ENCODE measurements at regions not wholly inside any gene's neighbourhood (a gene's known extent, or its start where the extent isn't known, plus 50 kb on each side); places are given as distances from the start of the nearest gene placed in this dataset.

GRCh38 chr13:31896427-31896826 lies 135.1 kb upstream of the FRY start:
- DNase-seq (ENCODE audit: low spot score), result no peak
- Mint-ChIP-seq H3K4me1 (peaks cover 6% of the 10 kb centered on the region; the same call in 2 of the 3 replicates), H3K36me3 (ENCODE audit: low read depth) (no peaks in the 10 kb centered on the region), H3K4me3 (no peak overlapping the region), H3K27me3 (ENCODE audit: insufficient read depth, low read depth, poor library complexity) (peaks cover 4% of the 10 kb centered on the region), H3K27ac (no peak overlapping the region), H3K9me3 (no peaks in the 10 kb centered on the region; the same call in 2 of the 3 replicates)
- Histone ChIP-seq H2AFZ (no peak overlapping the region), H3K36me3 (ENCODE audit: insufficient read depth) (no peaks in the 10 kb centered on the region), H3K9me2 (ENCODE audit: insufficient read depth) (no peaks in the 10 kb centered on the region), H3K4me3 (no peak overlapping the region), H3K27me3 (ENCODE audit: insufficient read depth) (no peaks in the 10 kb centered on the region), H3K79me2 (replicated peaks; ENCODE audit: insufficient read depth) (no peaks in the 10 kb centered on the region), H3K27ac (ENCODE audit: low read depth) (no peak overlapping the region), H4K20me1 (replicated peaks; ENCODE audit: insufficient read depth) (no peaks in the 10 kb centered on the region; the same call in 1 of the 2 replicates), H3F3A (replicated peaks; ENCODE audit: low read depth) (no peaks in the 10 kb centered on the region), H3K4me2 (no peak overlapping the region), H3K4me1 (ENCODE audit: insufficient read depth) (peaks cover 3% of the 10 kb centered on the region; the same call in 1 of the 2 replicates)
- TF ChIP-seq ETS1 (IDR thresholded peaks at IDR 0.05) (no peak), POLR2AphosphoS5 (IDR thresholded peaks at IDR 0.05; ENCODE audit: low read depth) (no peak), JUNB (IDR thresholded peaks at IDR 0.05; ENCODE audit: unreplicated experiment) (no peak), EZH2 (IDR thresholded peaks at IDR 0.05; ENCODE audit: low read depth, unreplicated experiment) (no peak), ZNF114 (CRISPR knock-in tag; IDR thresholded peaks at IDR 0.05) (no peak), ZNF331 (CRISPR knock-in tag; IDR thresholded peaks at IDR 0.05; ENCODE audit: low read depth) (no peak), NANOG (IDR thresholded peaks at IDR 0.05; ENCODE audit: borderline replicate concordance) (no peak), CTCF (conservative IDR thresholded peaks at IDR 0.05; ENCODE audit: low read depth in 2 of 2) (no peak), EZH2phosphoT487 (IDR thresholded peaks at IDR 0.05; ENCODE audit: unreplicated experiment) (no peak), ZNF462 (CRISPR knock-in tag; IDR thresholded peaks at IDR 0.05) (no peak), STAT1 (IDR thresholded peaks at IDR 0.05; ENCODE audit: unreplicated experiment) (no peak), REST (IDR thresholded peaks at IDR 0.05; ENCODE audit: unreplicated experiment) (no peak), CREB1 (CRISPR knock-in tag; IDR thresholded peaks at IDR 0.05; ENCODE audit: low read depth) (no peak)
- peak; percentile 29; the same call in 2 of the 3 replicates for ATAC-seq

Data from GM23338 (cell line).